Hepatocyte (in vitro differentiated cells): ENCODE measurements at regions not wholly inside any gene's neighbourhood (a gene's known extent, or its start where the extent isn't known, plus 50 kb on each side); places are given as distances from the start of the nearest gene placed in this dataset.

Source experiments
- DNase-seq: peaks from one replicate; pipeline ENCODE4 v3.0.0-alpha.2; 2016; ENCODE audit warnings: low spot score
- H2AFZ ChIP-seq: fragments of 200-600 bp; sonication (generic); 2 replicates; pipeline ENCODE4 v1.6.0; 2016; ENCODE audit warnings: antibody characterized with exemption, mild to moderate bottlenecking
- H3K27ac ChIP-seq: fragments of 200-600 bp; sonication (generic); 2 replicates; pipeline ENCODE4 v1.5.1; 2016; ENCODE audit warnings: mild to moderate bottlenecking
- H3K27me3 ChIP-seq: fragments of 200-600 bp; sonication (generic); 2 replicates; pipeline ENCODE4 v1.6.1; 2016
- H3K36me3 ChIP-seq: fragments of 200-600 bp; sonication (generic); replicated peaks from 2 replicates; pipeline ENCODE4 v1.5.1; 2016; ENCODE audit warnings: low read depth; ENCODE audit not compliant: insufficient read depth
- H3K4me1 ChIP-seq: fragments of 200-600 bp; sonication (generic); 2 replicates; pipeline ENCODE4 v1.5.1; 2016; ENCODE audit warnings: mild to moderate bottlenecking, moderate library complexity; ENCODE audit not compliant: insufficient read depth
- H3K4me2 ChIP-seq: fragments of 200-600 bp; sonication (generic); 2 replicates; pipeline ENCODE4 v1.6.0; 2016
- H3K4me3 ChIP-seq: fragments of 200-600 bp; sonication (generic); 2 replicates; pipeline ENCODE4 v1.5.1; 2016; ENCODE audit warnings: mild to moderate bottlenecking
- H3K79me2 ChIP-seq: fragments of 200-600 bp; sonication (generic); 2 replicates; pipeline ENCODE4 v1.6.0; 2017; ENCODE audit warnings: mild to moderate bottlenecking
- H3K9me2 ChIP-seq: fragments of 200-600 bp; sonication (generic); replicated peaks from 2 replicates; pipeline ENCODE4 v1.6.0; 2017; ENCODE audit warnings: mild to moderate bottlenecking; ENCODE audit not compliant: insufficient read depth
- H3K9me3 ChIP-seq: fragments of 200-600 bp; sonication (generic); 2 replicates; pipeline ENCODE4 v1.5.1; 2016; ENCODE audit warnings: low read depth, mild to moderate bottlenecking
- H4K20me1 ChIP-seq: fragments of 200-600 bp; sonication (generic); 2 replicates; pipeline ENCODE4 v1.6.0; 2016; ENCODE audit warnings: mild to moderate bottlenecking; ENCODE audit not compliant: insufficient read depth, poor library complexity, severe bottlenecking
- EZH2 ChIP-seq: fragments of 200-600 bp; sonication (generic); IDR thresholded peaks from 2 replicates; pipeline ENCODE4 v1.6.1; 2016; ENCODE audit warnings: antibody characterized with exemption, mild to moderate bottlenecking, borderline replicate concordance
- EZH2phosphoT487 ChIP-seq: fragments of 200-600 bp; sonication (generic); IDR thresholded peaks from one replicate; pipeline ENCODE4 v1.6.1; 2018; ENCODE audit warnings: antibody characterized with exemption, mild to moderate bottlenecking, low read depth, moderate library complexity; ENCODE audit not compliant: unreplicated experiment, severe bottlenecking
- WGBS: methylation state at CpG from one replicate; pipeline ENCODE4 v1.1.6; 2016; ENCODE audit warnings: low lambda C conversion rate; ENCODE audit errors: missing lambda C conversion rate; 5-methylcytosine and 5-hydroxymethylcytosine counted together
- TF ChIP-seq, protein P1 (sequence below): fragments of 200-600 bp; sonication (generic); IDR thresholded peaks from 2 replicates; pipeline ENCODE4 v1.5.1; 2016; ENCODE audit warnings: antibody characterized with exemption, mild to moderate bottlenecking; ENCODE audit not compliant: poor library complexity

DNA sequence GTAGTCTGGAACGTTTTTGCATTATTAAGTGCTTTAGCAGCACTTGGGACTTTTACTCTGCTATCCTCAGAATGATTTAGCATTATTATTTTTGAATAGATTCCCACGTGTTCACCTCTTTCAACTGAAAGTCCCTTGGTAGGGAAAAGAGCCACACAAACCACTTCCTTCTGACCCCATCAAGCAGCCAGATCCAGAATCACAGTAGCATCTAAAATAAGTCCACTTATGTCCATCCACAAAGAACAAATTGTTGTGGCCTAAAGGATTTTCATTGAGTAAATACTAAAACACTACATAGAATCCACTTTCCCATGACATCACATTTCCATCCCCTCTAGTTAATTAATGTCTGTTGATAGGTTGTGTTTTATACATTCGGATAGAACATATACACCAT, 381.7 kb downstream of the AASDHPPT start:
- Histone ChIP-seq H3K9me2 (no peaks in the 10 kb centered on the region), H3K79me2 (no peaks in the 10 kb centered on the region), H4K20me1 (no peaks in the 10 kb centered on the region), H3K36me3 (no peaks in the 10 kb centered on the region), H3K27me3 (no peaks in the 10 kb centered on the region), H3K27ac (peak overlapping the region; percentile 17), H3K9me3 (no peaks in the 10 kb centered on the region), H3K4me1 (peaks cover 33% of the 10 kb centered on the region), H2AFZ (no peak overlapping the region), H3K4me3 (no peak overlapping the region), H3K4me2 (no peak overlapping the region)
- no peak for DNase-seq
- 59% methylated on average over 3 of the region's 3 CpGs for WGBS
- TF ChIP-seq, protein P1, sequence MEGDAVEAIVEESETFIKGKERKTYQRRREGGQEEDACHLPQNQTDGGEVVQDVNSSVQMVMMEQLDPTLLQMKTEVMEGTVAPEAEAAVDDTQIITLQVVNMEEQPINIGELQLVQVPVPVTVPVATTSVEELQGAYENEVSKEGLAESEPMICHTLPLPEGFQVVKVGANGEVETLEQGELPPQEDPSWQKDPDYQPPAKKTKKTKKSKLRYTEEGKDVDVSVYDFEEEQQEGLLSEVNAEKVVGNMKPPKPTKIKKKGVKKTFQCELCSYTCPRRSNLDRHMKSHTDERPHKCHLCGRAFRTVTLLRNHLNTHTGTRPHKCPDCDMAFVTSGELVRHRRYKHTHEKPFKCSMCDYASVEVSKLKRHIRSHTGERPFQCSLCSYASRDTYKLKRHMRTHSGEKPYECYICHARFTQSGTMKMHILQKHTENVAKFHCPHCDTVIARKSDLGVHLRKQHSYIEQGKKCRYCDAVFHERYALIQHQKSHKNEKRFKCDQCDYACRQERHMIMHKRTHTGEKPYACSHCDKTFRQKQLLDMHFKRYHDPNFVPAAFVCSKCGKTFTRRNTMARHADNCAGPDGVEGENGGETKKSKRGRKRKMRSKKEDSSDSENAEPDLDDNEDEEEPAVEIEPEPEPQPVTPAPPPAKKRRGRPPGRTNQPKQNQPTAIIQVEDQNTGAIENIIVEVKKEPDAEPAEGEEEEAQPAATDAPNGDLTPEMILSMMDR = no peak
- TF ChIP-seq EZH2 (no peak), EZH2phosphoT487 (no peak)

DNA sequence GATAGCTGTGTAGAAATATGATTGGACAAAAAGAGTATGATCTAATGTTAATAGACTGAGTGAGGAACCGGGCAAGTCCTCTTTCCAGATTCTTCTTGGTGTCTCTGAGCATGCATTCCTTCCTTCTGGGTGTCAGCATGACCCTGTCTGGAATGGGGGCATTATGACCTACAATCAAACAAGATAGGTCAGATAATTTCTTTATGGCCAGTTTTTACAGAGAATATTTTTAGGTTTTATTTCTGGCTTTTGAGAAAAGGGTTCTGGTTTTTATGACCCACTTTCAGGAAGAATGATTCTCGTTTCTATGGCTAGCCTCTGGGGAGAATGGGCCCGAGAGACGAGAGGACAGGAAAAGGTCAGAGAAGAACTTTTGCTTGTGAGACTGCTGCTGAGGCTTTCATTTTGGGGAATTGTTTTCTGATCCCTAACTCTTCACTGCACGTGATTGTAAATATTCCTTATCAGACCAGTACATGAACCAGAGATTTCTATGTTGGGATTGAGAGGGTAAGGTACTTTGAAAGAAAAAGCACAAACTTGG, 383.8 kb downstream of the AASDHPPT start:
- Histone ChIP-seq H3K36me3 (no peaks in the 10 kb centered on the region), H3K79me2 (no peaks in the 10 kb centered on the region), H2AFZ (no peak overlapping the region), H3K27me3 (no peaks in the 10 kb centered on the region), H3K4me2 (peak overlapping the region; percentile 8), H3K9me2 (no peaks in the 10 kb centered on the region), H4K20me1 (no peaks in the 10 kb centered on the region), H3K27ac (peak overlapping the region; percentile 54), H3K4me3 (no peak overlapping the region), H3K9me3 (no peaks in the 10 kb centered on the region), H3K4me1 (peaks cover 37% of the 10 kb centered on the region)
- 26% methylated on average over 5 of the region's 5 CpGs for WGBS
- no peak for DNase-seq
- TF ChIP-seq, protein P1 = no peak
- no peak for TF ChIP-seq EZH2phosphoT487
- no peak for TF ChIP-seq EZH2

DNA sequence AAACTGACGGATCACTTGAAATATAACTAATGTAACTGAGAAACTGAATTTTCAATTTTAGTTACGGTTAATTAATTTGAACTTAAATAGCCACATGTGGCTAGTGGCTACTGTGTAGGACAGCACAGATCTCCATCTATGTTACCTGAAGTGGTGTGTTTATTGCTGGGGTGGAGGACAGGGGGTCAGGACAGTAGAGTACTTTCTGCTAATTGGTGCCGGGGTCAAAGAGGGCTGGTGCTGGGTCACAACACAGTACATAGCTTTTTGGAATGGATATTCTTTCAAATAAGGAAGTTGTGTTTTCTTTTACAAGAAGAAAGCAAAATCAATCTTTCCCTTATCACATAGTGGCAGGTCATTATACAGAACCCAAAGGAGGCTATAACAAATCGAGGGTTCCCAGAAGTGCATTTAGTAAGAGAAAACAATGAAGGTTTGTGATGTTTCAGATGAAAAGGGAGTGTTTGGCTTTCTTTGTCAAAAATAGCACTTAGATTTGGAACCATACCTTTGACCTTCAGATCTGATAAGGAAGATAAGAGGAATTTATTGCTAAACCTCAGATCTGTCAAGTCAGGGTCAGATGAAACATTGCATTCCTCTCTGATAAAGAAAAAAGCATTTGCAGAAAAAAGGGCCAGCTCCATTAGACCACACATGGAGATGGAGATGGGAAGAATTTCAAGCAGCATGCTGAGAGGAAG, 384.5 kb downstream of the AASDHPPT start:
- H3K36me3 ChIP-seq = no peaks in the 10 kb centered on the region
- TF ChIP-seq, protein P1 = no peak
- no peak for TF ChIP-seq EZH2
- no peak for TF ChIP-seq EZH2phosphoT487
- H3K27me3 ChIP-seq = no peaks in the 10 kb centered on the region
- no peaks in the 10 kb centered on the region for H4K20me1 ChIP-seq
- H3K4me2 ChIP-seq = peak overlapping the region; percentile 8
- H2AFZ ChIP-seq = no peak overlapping the region
- no peaks in the 10 kb centered on the region for H3K9me3 ChIP-seq
- H3K27ac ChIP-seq = peak overlapping the region; percentile 54
- no peaks in the 10 kb centered on the region for H3K9me2 ChIP-seq
- H3K79me2 ChIP-seq = no peaks in the 10 kb centered on the region
- no peak overlapping the region for H3K4me3 ChIP-seq
- WGBS = 41% methylated on average over 4 of the region's 4 CpGs
- DNase-seq = no peak
- H3K4me1 ChIP-seq = peaks cover 45% of the 10 kb centered on the region
